ENCODE measurements at regions not wholly inside any gene's neighbourhood (a gene's known extent, or its start where the extent isn't known, plus 50 kb on each side); places are given as distances from the start of the nearest gene placed in this dataset.
"Not testable (repeated sequence)": the region's sequence is repeated elsewhere in the genome, so short reads cannot be mapped to it uniquely, and the experiment has no call there.

DNA sequence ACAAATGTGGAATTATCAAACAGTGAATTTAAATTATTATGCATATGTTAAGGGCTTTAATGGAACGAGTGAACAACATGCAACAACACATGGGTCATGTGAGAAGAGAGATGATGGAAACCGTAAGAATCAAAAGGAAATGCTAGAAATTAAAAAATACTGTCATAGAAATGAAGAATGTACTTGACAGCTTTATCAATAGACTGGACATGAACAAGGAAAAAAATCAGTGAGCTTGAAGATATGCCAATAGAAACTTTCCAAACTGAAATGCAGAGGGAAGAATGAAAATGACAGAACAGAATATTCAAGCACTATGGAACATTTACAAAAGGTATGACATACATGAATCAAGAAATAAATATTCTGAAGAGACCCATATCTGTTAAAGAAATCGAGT is 117.7 kb upstream of the KCNJ3 start:
- no peak for FAIRE-seq

DNA sequence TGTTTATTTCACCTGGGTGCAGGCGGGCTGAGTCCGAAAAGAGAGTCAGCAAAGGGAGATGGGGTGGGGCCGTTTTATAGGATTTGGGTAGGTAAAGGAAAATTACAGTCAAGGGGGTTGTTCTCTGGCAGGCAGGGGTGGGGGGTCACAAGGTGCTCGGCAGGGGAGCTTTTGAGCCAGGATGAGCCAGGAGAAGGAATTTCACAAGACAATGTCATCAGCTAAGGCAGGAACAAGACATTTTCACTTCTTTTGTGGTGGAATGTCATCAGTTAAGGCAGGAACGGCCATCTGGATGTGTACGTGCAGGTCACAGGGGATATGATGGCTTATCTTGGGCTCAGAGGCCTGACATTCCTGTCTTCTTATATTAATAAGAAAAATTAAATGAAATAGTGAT is 115.8 kb upstream of the KCNJ3 start:
- FAIRE-seq; DNase-seq (ENCODE audit: insufficient read length, low spot score): not testable (repeated sequence)

More for the DNA sequence above, 117.7 kb upstream of the KCNJ3 start:
- no peak for DNase-seq (ENCODE audit: insufficient read length, low spot score)

DNA sequence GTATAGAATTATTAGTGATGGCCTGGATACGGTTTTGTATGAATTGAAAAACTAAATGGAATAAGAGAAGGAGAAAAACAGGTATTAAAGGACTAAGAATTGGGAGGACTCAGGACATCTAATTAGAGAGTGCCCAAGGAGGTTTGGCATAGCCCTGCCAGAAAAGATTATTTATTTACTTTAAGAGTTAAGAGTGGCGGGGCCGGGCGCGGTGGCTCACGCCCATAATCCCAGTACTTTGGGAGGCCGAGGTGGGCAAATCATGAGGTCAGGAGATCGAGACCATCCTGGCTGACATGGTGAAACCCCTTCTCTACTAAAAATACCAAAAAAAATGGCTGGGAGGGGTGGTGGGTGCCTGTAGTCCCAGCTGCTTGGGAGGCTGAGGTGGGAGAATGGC is 115.2 kb upstream of the KCNJ3 start:
- DNase-seq (ENCODE audit: insufficient read length, low spot score); FAIRE-seq: not testable (repeated sequence)

DNA sequence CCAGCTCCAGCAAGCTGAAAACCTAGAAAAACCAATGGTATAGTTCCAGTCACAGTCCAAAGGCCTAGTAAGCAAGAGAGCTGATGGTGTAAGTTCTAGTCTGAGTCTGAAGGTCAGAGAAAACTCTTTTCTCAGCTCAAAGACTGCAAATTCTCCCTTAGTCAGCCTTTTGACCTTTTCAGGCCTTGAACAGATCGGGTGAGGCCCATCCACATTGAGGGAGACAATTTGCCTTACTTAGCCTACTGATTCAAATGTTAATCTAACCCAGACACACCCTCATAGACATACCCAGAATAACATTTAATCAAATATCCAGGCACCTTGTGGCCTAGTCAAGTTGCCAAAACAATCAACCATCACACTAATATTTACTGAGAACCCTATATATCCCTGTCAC is 110.8 kb upstream of the KCNJ3 start:
- DNase-seq (ENCODE audit: insufficient read length, low spot score) (no peak), FAIRE-seq (no peak)

DNA sequence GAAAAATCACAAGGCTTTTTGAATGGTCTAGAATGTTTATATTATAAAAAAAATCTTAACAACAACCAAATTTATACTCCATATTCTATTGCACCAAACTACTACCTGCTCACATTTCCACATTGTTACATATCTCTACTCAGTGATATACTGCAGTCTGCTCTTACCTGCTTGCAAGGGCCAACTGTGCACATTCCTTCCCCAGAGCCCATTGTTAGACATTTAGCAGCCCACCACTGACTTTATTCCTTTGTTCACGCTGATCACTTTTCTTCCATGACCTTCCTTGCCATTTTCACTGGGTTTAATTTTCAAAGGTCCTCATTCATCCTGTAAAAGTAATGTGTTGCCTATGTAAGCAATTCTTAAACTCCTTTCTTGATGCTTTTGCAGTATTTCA is 109.7 kb upstream of the KCNJ3 start:
- no peak for FAIRE-seq
- DNase-seq (ENCODE audit: insufficient read length, low spot score), result no peak

DNA sequence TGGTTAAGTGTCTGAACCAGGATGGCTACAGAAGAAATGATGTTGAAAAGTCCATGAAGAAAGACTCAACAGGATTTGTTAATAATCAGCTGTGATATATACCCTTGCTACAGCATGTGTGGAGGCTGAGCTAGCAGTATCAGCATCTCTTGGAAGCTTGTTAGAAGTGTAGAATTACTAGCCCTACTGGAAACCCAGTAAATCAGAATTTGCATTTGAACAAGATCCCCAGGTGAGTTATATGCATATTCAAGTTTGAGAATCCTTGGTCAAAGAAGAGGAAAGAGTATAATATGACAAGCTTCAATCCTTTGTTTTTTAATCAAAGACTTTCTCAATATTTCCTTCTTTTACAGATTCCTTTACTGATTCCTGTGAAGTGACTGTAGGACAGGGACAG is 109.0 kb upstream of the KCNJ3 start:
- DNase-seq (ENCODE audit: insufficient read length, low spot score) (no peak), FAIRE-seq (no peak)

DNA sequence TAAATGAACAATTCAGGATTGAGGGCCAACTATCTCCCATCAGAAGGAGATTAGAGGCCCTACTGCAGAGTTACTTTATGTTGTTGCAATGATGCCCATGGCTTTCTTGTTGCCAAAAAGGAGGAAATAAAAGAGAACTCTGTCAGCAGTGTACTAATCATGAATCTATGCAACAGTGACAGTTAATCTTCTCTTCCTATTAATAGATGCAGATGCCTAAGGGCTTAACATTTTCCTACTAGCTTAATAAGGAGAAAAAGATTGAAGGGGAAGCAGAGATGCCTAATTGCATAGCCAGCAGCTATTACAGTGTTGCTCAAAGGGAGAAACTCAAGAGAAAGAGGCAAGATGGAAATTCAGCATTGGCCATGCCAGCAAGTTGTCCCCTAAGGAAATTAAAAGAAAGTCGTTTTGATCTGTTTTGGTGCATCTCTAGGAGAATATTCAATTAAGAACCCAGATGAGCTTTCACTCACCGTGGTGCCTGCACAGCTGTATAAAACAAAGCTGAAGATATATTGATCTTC is 107.1 kb upstream of the KCNJ3 start:
- FAIRE-seq (no peak), DNase-seq (ENCODE audit: insufficient read length, low spot score) (no peak)

DNA sequence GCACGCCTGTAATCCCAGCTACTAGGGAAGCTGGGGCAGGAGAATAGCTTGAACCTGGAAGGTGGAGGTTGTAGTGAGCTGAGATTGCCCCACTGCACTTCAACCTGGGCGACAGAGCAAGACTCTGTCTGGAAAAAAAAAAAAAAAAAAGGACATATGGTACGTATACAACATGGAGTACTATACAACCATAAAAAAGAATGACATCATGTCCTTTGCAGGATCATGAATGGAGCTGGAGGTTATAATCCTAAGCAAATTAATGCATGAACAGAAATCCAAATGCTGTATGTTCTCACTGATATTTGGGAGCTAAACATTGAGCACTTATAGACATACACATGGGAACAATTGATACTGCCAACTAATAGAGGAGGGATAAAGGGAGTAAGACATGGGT is 99.3 kb upstream of the KCNJ3 start:
- DNase-seq (ENCODE audit: insufficient read length, low spot score) (no peak), FAIRE-seq (no peak)

DNA sequence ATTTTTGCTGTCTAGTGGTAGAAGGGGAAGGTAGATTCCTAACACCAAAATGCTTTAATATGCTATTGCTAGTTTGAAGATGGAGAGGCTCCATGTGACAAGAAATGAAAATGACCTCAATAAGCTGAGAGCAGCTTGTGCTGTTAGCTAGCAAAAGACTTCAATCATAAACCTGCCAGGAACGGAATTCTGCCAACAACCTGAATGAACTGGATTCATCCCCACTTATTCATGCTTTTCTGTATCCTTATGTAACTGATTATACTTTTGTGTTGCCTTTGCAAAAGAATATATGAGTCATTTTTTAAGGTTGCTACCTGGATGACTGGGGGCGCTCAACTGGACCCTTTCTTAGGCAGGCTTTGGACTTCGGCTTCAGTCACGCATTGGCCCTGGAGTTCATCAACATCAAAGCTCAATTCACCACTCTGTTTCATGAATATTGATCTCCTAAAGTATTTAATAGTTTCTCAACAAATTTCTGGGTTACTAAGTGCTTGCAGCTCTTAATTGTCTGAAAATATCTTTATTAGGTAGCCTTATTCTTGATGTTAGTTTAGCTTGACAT is 97.5 kb upstream of the KCNJ3 start:
- no peak for FAIRE-seq
- no peak for DNase-seq (ENCODE audit: insufficient read length, low spot score)

DNA sequence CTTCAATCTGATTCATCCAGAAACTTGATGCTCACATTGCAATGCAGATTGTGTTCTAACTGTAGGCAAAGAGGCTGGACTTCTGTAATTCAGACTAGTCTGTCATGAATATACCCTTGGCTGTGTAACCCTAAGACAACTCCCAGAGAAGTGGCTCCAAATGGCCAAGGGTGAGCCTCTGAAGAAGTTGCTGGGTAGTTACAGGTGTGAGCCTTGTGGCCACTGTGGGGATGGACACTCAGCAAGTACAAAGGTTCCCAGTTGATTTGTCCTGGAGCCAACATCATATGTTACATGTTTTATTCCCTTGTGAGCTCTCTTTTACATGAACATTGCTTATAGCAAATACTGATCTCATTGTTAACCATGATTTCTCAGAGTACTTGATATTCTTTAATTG is 94.8 kb upstream of the KCNJ3 start:
- no peak for FAIRE-seq
- no peak for DNase-seq (ENCODE audit: insufficient read length, low spot score)

DNA sequence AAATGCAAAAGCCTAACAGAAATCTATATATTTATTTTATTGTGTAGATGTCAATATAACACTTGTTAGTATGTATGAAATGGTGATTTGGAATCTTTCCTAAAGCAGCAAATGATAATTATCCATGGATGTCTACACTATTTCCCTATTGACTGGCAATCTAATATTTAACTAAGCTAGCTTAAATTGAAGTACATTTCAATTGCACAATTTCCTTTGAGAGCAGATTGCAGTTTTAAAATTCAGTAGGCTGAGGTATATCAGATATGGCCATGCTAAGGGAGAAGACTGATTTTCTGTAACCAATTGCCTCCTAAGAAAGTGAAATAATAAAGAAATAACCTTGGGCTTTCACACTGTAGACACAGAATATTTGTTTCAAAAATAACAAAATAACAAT is 90.1 kb upstream of the KCNJ3 start:
- no peak for FAIRE-seq
- DNase-seq (ENCODE audit: insufficient read length, low spot score), result no peak

DNA sequence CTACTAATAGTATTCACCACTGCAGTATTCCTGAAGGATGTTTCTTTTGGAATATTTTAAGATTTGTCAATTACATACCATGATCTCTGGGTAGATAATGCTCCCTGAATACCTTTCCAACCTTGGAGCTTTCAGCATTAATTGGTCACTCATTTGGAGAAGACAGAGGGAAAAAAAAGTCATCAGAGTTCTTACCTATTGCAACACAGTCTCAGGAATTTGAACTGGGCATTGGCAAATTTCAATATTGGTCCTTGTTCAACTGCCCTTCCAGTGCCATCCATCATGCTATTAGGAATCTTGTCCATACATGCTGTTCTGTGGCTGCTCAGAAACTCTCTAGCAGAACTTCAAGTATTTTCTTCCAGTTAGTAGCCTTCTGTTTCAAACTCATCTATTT is 83.6 kb upstream of the KCNJ3 start:
- no peak for DNase-seq (ENCODE audit: insufficient read length, low spot score)
- FAIRE-seq, result no peak

DNA sequence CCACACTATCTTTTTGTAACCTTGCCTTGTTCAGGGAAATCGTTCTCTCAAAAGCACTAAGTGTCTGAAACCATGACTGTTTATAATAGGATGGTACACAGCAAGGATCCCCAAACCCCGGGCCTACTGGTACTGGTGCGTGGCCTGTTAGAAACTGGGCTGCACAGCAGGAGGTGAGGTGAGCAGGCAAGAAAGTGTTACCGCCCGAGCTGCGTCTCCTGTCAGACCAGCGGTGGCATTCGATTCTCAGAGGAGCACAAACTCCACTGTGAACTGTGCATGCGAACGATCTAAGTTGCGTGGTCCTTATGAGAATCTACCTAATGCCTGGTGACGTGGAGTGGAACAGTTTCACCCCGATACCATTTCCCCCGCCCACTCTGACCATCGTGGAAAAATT is 81.8 kb upstream of the KCNJ3 start:
- no peak for FAIRE-seq
- no peak for DNase-seq (ENCODE audit: insufficient read length, low spot score)

DNA sequence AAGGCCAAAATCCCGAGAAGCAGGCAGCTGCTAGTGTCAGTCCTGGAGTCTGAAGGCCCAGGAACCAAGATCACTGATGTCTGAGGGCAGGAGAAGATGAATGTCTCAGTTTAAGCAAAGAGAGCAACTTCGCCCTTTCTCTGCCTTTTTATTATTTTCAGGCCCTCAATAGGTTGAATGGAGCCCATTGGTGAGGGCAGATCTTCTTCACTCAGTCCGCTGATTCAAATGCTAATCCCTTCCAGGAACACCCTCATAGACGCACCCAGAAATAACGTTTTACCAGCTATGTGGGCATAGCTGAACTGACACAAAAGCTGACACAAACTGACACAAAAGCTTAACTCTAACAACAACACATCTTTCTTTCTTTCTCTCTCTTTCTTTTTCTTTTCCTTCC is 78.0 kb upstream of the KCNJ3 start:
- FAIRE-seq (no peak), DNase-seq (ENCODE audit: insufficient read length, low spot score) (no peak)

DNA sequence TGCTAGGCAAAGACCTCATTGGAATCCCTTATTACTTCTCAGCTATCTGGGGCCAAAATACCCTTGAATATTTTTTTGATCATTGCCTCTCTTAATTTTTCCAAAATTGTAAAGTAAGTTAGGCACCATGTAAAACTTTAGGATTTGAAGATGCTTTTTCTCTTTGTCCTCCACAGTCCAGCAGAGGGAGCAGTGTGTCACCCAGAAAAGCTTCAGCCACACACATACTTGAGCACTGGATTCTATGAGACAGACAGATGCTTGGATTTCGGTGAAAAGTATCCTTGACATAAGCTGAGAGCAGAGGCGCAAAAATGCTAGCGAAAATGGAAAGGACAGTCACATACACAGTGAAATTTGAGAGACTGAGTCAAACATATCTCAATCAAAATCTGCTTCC is 74.7 kb upstream of the KCNJ3 start:
- DNase-seq (ENCODE audit: insufficient read length, low spot score) (peak; percentile 2), FAIRE-seq (no peak)

DNA sequence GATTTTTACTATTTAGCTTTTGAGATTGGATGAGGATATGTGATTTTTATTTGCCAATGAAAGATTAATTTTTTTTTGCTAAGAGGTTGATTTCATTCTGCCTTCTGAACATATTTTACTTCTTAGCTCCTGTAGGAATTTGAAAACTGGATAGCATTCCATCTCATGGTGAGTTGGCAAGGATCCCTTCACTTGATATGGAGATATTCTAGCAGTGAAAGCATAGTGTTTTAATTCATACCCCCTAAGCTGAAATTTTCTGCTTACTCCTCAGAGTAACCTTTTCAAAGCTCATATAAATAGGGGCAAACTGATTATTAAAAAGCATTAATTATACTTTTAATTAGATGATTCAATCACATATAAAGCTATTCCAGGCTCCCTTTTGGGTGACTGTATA is 61.0 kb upstream of the KCNJ3 start:
- no peak for FAIRE-seq
- DNase-seq (ENCODE audit: insufficient read length, low spot score), result no peak

DNA sequence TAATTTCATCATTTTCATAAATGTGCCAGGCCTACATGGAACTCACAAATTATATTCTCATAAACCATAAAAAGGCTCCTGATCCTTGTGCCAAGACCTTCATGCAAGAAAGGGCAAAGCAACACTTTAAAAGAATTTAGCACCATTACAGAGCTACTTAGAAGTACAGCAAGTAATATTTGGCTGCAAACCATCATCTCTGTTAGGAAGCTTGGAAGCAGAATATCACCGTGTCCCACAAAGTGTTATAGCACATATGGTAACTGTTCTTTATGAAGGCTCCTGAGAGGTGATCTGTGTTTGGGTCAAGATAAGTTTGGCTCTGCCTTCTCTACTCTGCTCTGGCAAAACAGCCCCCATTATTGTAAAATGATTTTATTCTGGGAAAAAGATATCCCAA is 59.7 kb upstream of the KCNJ3 start:
- DNase-seq (ENCODE audit: insufficient read length, low spot score) (no peak), FAIRE-seq (no peak)

DNA sequence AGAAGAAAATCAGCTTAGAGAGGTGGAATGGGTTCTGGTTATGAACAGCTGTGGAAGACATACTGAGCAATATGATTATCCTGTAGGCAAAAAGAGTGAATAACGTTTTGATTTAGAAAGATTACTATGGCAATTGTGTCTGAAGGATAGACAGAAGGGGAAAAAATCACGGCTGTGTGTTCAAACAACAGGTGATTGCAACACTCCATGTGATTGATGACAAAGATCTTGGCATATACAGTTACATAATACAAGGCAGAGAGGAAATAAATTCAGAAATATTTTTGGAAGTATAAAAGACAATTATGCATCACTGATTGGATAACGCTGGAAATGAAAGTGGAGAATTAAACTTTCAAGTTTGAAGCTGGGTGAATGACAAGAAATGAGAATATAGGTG is 58.5 kb upstream of the KCNJ3 start:
- DNase-seq (ENCODE audit: insufficient read length, low spot score) (no peak), FAIRE-seq (no peak)
